KMS-11 (cell line): ENCODE measurements at regions not wholly inside any gene's neighbourhood (a gene's known extent, or its start where the extent isn't known, plus 50 kb on each side); places are given as distances from the start of the nearest gene placed in this dataset.

Experiments
- H2AFZ ChIP-seq: fragments of 200-600 bp; sonication (generic); 2 replicates; pipeline ENCODE4 v1.6.1; 2016; ENCODE audit warnings: antibody characterized with exemption, mixed run types, low read depth
- H3K27ac ChIP-seq: fragments of 200-600 bp; sonication (generic); 2 replicates; pipeline ENCODE4 v1.6.1; 2016; ENCODE audit warnings: mild to moderate bottlenecking, mixed run types
- H3K27me3 ChIP-seq: fragments of 200-600 bp; sonication (generic); 2 replicates; pipeline ENCODE4 v1.6.1; 2017; ENCODE audit warnings: mild to moderate bottlenecking, low read depth, mixed run types, moderate library complexity; ENCODE audit not compliant: insufficient read depth
- H3K36me3 ChIP-seq: fragments of 200-600 bp; sonication (generic); 2 replicates; pipeline ENCODE4 v1.6.1; 2017; ENCODE audit warnings: mild to moderate bottlenecking, mixed run types; ENCODE audit not compliant: insufficient read depth
- H3K4me1 ChIP-seq: fragments of 200-600 bp; sonication (generic); 2 replicates; pipeline ENCODE4 v1.6.1; 2016; ENCODE audit warnings: mild to moderate bottlenecking, low read depth, mixed run types; ENCODE audit not compliant: poor library complexity, severe bottlenecking
- H3K4me2 ChIP-seq: fragments of 200-600 bp; sonication (generic); 2 replicates; pipeline ENCODE4 v1.7.0; 2016; ENCODE audit warnings: mild to moderate bottlenecking, mixed run types
- H3K4me3 ChIP-seq: fragments of 200-600 bp; sonication (generic); IDR thresholded peaks from 2 replicates; pipeline ENCODE4 v1.6.1; 2017; ENCODE audit warnings: low read depth, low read length, mixed read lengths; ENCODE audit not compliant: insufficient read depth
- H3K79me2 ChIP-seq: fragments of 200-600 bp; sonication (generic); 2 replicates; pipeline ENCODE4 v1.6.1; 2016; ENCODE audit warnings: low read depth, mixed run types; ENCODE audit not compliant: insufficient read depth
- H3K9ac ChIP-seq: fragments of 200-600 bp; sonication (generic); 2 replicates; pipeline ENCODE4 v1.6.1; 2016; ENCODE audit warnings: mild to moderate bottlenecking, mixed run types
- H4K20me1 ChIP-seq: fragments of 200-600 bp; sonication (generic); 2 replicates; pipeline ENCODE4 v1.6.1; 2016; ENCODE audit warnings: mild to moderate bottlenecking, mixed run types; ENCODE audit not compliant: insufficient read depth
- CTCF ChIP-seq: fragments of 200-600 bp; sonication (generic); conservative IDR thresholded peaks from 2 replicates; pipeline ENCODE4 v1.6.1; 2017; ENCODE audit warnings: low read depth, mild to moderate bottlenecking, antibody characterized with exemption, low read length, moderate library complexity, mixed read lengths

DNA sequence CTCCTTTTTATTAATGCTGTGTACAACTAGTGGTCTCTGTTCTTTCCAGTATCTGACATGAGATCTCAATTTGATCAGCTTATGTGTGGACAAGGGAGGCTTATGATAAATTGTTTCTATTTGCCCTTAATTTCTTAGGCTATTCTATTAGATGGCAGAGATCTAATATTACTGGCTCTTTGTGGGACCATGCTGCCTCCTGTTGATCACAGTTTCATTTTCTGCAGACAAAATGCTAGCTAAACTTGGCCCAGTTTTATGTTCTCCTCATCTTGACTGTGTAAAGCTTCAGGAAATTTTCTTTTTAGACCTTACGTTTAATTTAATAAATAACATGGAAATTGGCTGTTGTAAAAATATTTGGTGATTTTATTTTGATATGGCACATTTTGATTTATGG is 627.1 kb upstream of the AADAT start:
- H3K9ac ChIP-seq, result no peak overlapping the region
- no peak overlapping the region for H3K27ac ChIP-seq
- H4K20me1 ChIP-seq, result no peaks in the 10 kb centered on the region
- H2AFZ ChIP-seq, result no peak overlapping the region
- H3K36me3 ChIP-seq, result no peaks in the 10 kb centered on the region
- H3K4me1 ChIP-seq, result no peaks in the 10 kb centered on the region
- no peak for TF ChIP-seq CTCF
- no peak overlapping the region for H3K4me2 ChIP-seq
- no peaks in the 10 kb centered on the region for H3K79me2 ChIP-seq
- H3K4me3 ChIP-seq, result no peak overlapping the region
- H3K27me3 ChIP-seq, result no peaks in the 10 kb centered on the region

GRCh38 chr4:170705907-170706306 is 616.2 kb upstream of the AADAT start:
- no peaks in the 10 kb centered on the region for H3K4me1 ChIP-seq
- no peak overlapping the region for H3K4me3 ChIP-seq
- no peaks in the 10 kb centered on the region for H3K79me2 ChIP-seq
- H3K27ac ChIP-seq, result no peak overlapping the region
- no peak for TF ChIP-seq CTCF
- no peaks in the 10 kb centered on the region for H3K27me3 ChIP-seq
- no peaks in the 10 kb centered on the region for H4K20me1 ChIP-seq
- H2AFZ ChIP-seq, result no peak overlapping the region
- H3K36me3 ChIP-seq, result no peaks in the 10 kb centered on the region
- H3K4me2 ChIP-seq, result no peak overlapping the region
- no peak overlapping the region for H3K9ac ChIP-seq

DNA sequence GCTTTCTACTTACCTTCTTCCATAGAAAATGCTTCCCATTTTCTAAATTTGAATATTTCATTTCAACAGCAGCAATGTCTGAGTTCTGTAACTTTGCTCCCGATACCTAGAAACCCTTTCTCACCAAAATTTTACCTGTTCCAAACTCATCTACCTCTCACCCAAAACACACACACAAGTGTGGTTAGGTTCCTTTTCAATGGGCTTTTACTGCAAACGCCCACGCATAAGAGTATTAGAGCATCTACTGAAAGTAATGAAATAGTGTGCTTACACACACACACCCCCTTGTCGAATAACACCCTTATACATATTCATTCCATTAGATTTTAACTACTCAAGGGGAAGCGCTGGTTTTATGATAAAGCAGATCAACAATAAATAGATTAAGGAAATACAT is 610.3 kb upstream of the AADAT start:
- Histone ChIP-seq H3K79me2 (no peaks in the 10 kb centered on the region), H3K36me3 (no peaks in the 10 kb centered on the region), H3K4me3 (no peak overlapping the region), H3K27me3 (no peaks in the 10 kb centered on the region), H3K9ac (no peak overlapping the region), H4K20me1 (no peaks in the 10 kb centered on the region), H3K4me2 (no peak overlapping the region), H3K4me1 (peaks cover 18% of the 10 kb centered on the region), H3K27ac (no peak overlapping the region), H2AFZ (no peak overlapping the region)
- no peak for TF ChIP-seq CTCF

DNA sequence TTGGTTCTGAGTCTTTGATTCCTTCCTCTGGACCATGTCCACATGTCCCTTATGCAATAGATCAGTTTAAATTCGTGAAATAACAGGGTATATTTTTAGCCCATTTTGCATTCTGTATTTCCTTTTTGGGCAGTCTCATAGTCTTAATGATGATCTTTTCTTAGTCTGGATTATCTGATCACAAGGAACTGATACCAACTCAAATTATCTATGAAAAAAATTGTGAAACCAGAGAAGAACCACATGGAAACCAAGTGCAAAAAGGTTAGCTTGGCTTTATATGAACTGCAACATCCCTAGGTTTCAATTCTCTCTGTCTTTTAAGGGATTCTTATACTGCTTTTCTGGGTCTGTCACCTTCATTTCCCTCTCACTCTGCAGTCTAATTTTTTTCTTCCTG is 608.6 kb upstream of the AADAT start:
- H3K9ac ChIP-seq, result no peak overlapping the region
- H3K4me1 ChIP-seq, result peaks cover 18% of the 10 kb centered on the region
- H4K20me1 ChIP-seq, result no peaks in the 10 kb centered on the region
- H3K79me2 ChIP-seq, result no peaks in the 10 kb centered on the region
- no peaks in the 10 kb centered on the region for H3K36me3 ChIP-seq
- peak overlapping the region; percentile 20; the same call in 1 of the 2 replicates for H3K27ac ChIP-seq
- H2AFZ ChIP-seq, result peak overlapping the region; percentile 54; the same call in 1 of the 2 replicates
- H3K4me2 ChIP-seq, result peak overlapping the region; percentile 49
- no peak for TF ChIP-seq CTCF
- no peak overlapping the region for H3K4me3 ChIP-seq
- no peaks in the 10 kb centered on the region for H3K27me3 ChIP-seq
